Muscle of arm (tissue), 1 donor: ENCODE measurements at regions not wholly inside any gene's neighbourhood (a gene's known extent, or its start where the extent isn't known, plus 50 kb on each side); places are given as distances from the start of the nearest gene placed in this dataset.

Experiments used
- DNase-seq: peaks from one replicate; pipeline ENCODE4 v3.0.0-alpha.2; 2013

DNA sequence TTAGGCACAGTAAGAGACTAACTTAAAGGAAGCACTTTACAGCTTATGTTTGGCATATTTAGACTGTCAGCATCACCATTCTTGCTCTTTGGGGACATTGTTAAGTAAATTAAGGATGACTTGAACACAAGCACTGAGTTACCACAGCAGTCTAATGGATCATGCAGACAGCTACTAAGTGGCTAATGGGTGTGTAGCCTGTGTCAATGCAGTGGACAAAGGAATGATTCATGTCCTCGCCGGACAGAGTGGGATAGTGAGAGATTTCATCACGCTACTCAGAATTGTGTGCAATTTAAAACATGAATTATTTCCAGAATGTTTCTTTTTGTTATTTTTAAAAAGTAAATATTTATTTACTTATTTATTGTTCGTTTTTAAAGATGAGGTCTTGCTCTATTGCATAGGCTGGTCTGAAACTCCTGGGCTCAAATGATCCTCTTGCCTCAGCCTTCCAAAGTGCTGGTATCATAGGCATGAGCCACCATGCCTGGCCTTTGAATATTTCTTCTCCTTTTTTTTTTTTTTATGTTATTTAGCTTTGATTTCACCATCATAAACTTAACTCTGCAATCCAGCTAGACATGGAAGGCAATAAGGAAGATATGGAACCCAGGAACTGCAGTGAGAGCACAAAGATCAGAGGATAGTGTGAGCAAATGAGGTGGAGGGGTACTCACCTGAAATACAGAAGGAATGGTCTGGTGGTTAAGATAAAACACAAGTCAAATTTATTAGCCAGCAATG, 53.0 kb upstream of the KLF4 start:
- DNase-seq, result no peak

DNA sequence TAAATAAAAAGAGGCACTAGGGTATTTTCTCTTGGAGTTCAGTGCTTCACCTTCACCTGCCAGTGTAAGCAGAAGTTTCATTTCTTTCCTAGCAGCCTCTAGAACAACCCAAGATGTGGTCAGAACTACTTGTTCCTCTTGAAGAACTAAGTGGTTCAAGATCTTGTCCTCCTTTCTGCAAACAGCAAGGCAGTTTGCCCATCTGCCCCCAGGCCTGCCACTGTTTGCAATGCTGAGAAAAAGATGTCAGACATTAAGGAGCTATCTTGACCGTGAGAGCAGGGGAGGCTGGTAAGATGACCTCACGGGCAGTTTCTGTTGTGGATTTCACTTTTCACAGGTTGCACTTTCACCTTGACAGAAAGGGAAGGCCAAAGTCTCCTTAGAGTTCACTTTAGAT, 52.0 kb upstream of the KLF4 start:
- DNase-seq, result no peak

- DNase-seq, result peak; percentile 41
Observed at GRCh38 chr9:107540164-107540561, 50.6 kb upstream of the KLF4 start.

DNA sequence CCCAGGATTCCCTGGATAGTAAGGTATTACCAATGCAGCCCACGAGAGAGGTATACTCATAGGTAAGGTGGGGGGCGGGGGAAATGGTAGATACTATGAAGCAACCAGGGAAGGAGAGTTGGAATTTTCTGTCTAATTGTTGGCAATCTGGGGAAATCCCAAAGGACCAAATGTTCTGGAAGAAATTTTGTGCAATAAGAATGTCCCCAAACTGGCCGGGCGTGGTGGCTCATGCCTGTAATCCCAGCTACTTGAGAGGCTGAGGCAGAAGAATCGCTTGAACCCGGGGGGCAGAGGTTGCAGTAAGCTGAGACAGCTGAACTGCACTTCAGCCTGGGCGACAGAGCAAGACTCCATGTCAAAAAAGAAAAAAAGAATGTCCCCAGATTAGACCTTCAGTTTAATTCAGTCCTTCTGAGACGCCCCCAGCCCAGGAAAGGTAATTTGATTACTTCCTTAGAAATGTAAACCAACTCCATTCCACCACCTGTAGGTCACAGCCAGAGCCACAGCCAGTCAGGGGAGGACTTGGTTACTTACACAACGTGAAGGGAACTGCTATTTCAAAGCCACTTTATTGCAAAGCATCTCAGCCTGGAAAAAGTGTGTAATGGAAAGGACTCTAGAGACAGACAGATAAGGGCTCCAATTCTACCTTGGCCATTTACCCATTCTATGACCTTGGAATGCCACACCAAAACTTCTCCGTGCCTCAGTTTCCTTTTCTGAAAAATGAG, 50.0 kb upstream of the KLF4 start:
- DNase-seq, result no peak
